Chondrocyte (in vitro differentiated cells): ENCODE measurements at regions not wholly inside any gene's neighbourhood (a gene's known extent, or its start where the extent isn't known, plus 50 kb on each side); places are given as distances from the start of the nearest gene placed in this dataset.
"Not testable (repeated sequence)": the region's sequence is repeated elsewhere in the genome, so short reads cannot be mapped to it uniquely, and the experiment has no call there.

ENCODE experiments used
- DNase-seq: peaks from one replicate; pipeline ENCODE4 v3.0.0; 2021; ENCODE audit warnings: mixed read lengths, low spot score
- H3K27ac Mint-ChIP-seq: one replicate; pipeline ENCODE4 v1.8.0; 2021; ENCODE audit warnings: mild to moderate bottlenecking, moderate library complexity, mixed read lengths; ENCODE audit not compliant: unreplicated experiment
- H3K27me3 Mint-ChIP-seq: 2 replicates; pipeline ENCODE4 v1.8.0; 2021; ENCODE audit warnings: low read depth, mixed read lengths
- H3K36me3 Mint-ChIP-seq: 2 replicates; pipeline ENCODE4 v1.8.0; 2021; ENCODE audit warnings: low read depth, mixed read lengths
- H3K4me1 Mint-ChIP-seq: 2 replicates; pipeline ENCODE4 v1.8.0; 2021; ENCODE audit warnings: low read depth, mild to moderate bottlenecking, mixed read lengths
- H3K4me3 Mint-ChIP-seq: one replicate; pipeline ENCODE4 v1.8.0; 2021; ENCODE audit warnings: mild to moderate bottlenecking, moderate library complexity, mixed read lengths; ENCODE audit not compliant: unreplicated experiment
- H3K9me3 Mint-ChIP-seq: 2 replicates; pipeline ENCODE4 v1.8.0; 2021; ENCODE audit warnings: low read depth, mixed read lengths
- CTCF ChIP-seq: fragments of 200-600 bp; sonication (generic); IDR thresholded peaks from 2 replicates; pipeline ENCODE4 v1.5.0; 2021; ENCODE audit warnings: antibody characterized with exemption, mild to moderate bottlenecking, moderate library complexity

- H3K27me3 Mint-ChIP-seq = no peaks in the 10 kb centered on the region
- H3K9me3 Mint-ChIP-seq = peaks cover 33% of the 10 kb centered on the region
- no peak for DNase-seq
- no peak for TF ChIP-seq CTCF
- H3K36me3 Mint-ChIP-seq = peaks cover 7% of the 10 kb centered on the region
- peaks cover 8% of the 10 kb centered on the region for H3K4me1 Mint-ChIP-seq
- no peak overlapping the region for H3K27ac Mint-ChIP-seq
- no peak overlapping the region for H3K4me3 Mint-ChIP-seq
Measured at GRCh38 chr5:94102849-94103248, 361.4 kb upstream of the POU5F2 start.

- H3K4me1 Mint-ChIP-seq, DNase-seq, H3K36me3 Mint-ChIP-seq, H3K9me3 Mint-ChIP-seq, H3K4me3 Mint-ChIP-seq, H3K27me3 Mint-ChIP-seq, H3K27ac Mint-ChIP-seq: not testable (repeated sequence)
Measured at GRCh38 chr5:94097384-94097783, 356.0 kb upstream of the POU5F2 start.

- no peak for TF ChIP-seq CTCF
- no peak for DNase-seq
- H3K4me3 Mint-ChIP-seq = no peak overlapping the region
- H3K4me1 Mint-ChIP-seq = no peaks in the 10 kb centered on the region
- H3K27me3 Mint-ChIP-seq = no peaks in the 10 kb centered on the region
- peaks cover 7% of the 10 kb centered on the region for H3K9me3 Mint-ChIP-seq
- no peak overlapping the region for H3K27ac Mint-ChIP-seq
- H3K36me3 Mint-ChIP-seq = no peaks in the 10 kb centered on the region
Measured at GRCh38 chr5:94094793-94095441, 353.5 kb upstream of the POU5F2 start.

GRCh38 chr5:94093300-94093699 lies 351.9 kb upstream of the POU5F2 start:
- no peak for TF ChIP-seq CTCF
- Mint-ChIP-seq H3K36me3 (no peaks in the 10 kb centered on the region), H3K27ac (no peak overlapping the region), H3K4me3 (no peak overlapping the region), H3K27me3 (no peaks in the 10 kb centered on the region), H3K9me3 (peaks cover 4% of the 10 kb centered on the region), H3K4me1 (no peaks in the 10 kb centered on the region)
- no peak for DNase-seq

GRCh38 chr5:94086635-94087034 lies 345.2 kb upstream of the POU5F2 start:
- peak; percentile 71 for TF ChIP-seq CTCF
- H3K4me1 Mint-ChIP-seq, H3K27me3 Mint-ChIP-seq, DNase-seq, H3K9me3 Mint-ChIP-seq, H3K27ac Mint-ChIP-seq, H3K36me3 Mint-ChIP-seq, H3K4me3 Mint-ChIP-seq: not testable (repeated sequence)

DNA sequence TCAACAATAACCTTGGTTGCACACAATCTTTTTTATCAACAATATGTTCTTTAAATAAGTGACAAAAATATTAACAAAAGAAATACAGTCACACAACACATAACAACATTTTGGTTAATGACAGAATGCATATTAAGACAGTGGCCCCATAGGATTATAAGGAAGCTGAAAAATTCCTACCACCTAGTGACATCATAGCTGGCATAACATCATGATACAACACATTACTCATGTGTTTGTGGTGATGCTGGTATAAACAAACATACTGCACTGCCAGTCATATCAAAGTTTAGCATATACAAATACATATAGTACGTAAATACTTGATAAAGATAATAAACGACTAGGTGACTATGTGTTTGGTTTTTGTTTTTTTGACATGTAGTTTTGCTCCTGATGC lies 344.8 kb upstream of the POU5F2 start:
- H3K36me3 Mint-ChIP-seq = peaks cover 2% of the 10 kb centered on the region
- H3K27me3 Mint-ChIP-seq = no peaks in the 10 kb centered on the region
- H3K4me3 Mint-ChIP-seq = no peak overlapping the region
- DNase-seq = no peak
- no peaks in the 10 kb centered on the region for H3K4me1 Mint-ChIP-seq
- H3K27ac Mint-ChIP-seq = no peak overlapping the region
- TF ChIP-seq CTCF = no peak
- H3K9me3 Mint-ChIP-seq = no peaks in the 10 kb centered on the region
